HG03196 (cell line): ENCODE measurements at regions not wholly inside any gene's neighbourhood (a gene's known extent, or its start where the extent isn't known, plus 50 kb on each side); places are given as distances from the start of the nearest gene placed in this dataset.
"Not testable (repeated sequence)": the region's sequence is repeated elsewhere in the genome, so short reads cannot be mapped to it uniquely, and the experiment has no call there.

Source experiments
- ATAC-seq: cut with Tn5 transposase; IDR thresholded peaks from one replicate; pipeline ENCODE4 v1.9.1; 2021; ENCODE audit not compliant: unreplicated experiment

DNA sequence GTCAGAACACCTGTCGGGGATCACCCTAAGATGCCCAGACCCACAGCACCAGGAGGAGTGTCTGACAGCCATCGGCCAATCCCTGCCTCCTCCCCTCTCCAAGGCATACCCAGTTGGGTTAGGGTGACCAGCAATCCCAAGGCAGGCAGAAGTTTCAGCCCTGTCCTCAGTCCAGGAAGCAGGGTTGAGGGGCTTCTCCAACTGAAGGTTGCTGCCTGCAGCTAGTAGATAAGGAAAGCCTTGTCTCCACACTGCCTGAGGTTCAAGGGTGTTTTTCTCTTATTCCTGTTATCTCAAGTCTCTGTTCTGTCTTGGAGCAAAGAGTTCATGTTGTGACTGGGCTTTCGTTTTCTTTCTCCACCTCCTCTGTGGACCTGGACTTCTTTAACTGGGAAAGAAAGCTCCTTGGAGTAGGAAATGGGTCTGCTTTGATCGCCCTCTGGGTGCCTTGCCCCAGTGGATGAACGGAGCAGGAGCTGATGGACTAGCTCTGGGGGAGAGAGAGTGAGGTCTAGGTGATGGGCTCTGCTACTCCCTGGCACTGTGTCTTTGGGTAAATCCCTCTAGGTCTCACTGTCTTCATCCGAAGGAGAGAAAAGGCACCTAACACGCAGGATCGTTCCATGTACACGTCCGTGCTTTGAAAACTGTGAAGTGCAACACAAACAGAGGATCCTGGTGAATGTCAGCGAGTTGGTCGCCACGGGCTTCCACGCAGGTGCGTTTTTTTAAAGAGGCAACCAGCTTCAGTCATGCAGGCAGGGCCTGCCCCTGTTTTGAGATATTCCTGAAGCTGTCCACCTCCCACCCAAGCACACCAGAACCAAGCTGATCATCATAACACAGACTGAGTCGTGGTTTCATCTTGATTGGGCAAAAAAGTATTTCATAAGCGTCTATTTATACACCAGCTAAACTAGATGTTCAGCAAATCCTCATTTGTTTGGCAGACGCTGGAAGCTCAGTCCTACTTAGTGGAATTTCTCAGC is 52.5 kb upstream of the FOXN3 start:
- ATAC-seq, result no peak

DNA sequence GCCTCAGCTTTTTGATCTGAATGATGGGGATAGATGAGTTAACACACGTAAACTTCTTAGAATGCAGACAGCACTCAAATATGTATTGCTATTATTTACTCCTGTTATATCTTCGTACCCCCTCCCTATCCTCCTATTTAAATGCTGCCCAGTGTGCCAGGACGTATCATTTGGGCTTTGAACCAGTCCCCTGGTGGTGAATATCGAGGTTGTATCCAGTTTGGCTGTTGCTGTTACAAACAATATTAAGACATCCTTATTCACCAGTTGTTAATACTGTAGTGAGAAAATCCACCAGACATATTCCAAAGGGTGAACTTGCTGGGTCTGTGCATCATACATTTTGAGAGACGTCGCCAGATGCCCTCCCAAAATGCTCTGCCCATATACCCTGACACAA is 51.5 kb upstream of the FOXN3 start:
- no peak for ATAC-seq

DNA sequence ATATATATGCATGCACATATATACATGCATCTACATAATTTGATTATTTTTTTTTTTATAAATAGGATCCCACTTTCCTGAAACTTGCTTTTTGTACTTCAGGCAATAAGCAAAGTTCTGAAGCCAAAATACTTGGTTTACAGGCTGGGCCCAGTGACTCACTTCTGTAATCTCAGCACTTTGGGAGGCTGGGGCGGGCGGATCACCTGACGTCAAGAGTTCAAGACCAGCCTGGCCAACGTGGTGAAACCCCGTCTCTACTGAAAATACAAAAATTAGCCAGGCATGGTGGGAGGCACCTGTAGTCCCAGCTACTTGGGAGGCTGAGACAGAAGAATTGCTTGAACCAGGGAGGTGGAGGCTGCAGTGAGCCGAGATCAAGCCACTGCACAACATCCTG is 51.0 kb upstream of the FOXN3 start:
- ATAC-seq, result not testable (repeated sequence)

DNA sequence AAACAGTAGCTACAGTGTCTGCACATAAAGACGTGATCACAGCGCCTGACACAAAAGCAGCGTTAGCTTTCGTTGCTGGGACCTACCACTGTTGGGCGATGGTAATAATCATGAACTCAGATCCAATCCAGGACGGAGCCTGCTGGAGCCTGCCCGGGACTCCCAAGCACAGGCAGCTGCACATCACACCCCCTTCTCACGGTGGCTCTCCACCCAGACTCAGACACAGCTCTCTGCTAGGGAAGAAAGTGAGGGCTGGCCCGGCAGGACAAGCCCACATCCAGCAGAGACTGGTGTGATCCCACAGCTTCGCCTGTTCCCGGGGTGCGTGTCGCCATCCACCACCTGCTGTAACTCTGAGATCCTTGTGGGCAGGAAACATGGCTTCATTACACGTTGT is 49.9 kb upstream of the FOXN3 start:
- ATAC-seq, result no peak
